ENCODE measurements at regions not wholly inside any gene's neighbourhood (a gene's known extent, or its start where the extent isn't known, plus 50 kb on each side); places are given as distances from the start of the nearest gene placed in this dataset.
"Not testable (repeated sequence)": the region's sequence is repeated elsewhere in the genome, so short reads cannot be mapped to it uniquely, and the experiment has no call there.

GRCh38 chr5:29460971-29461559 lies 1732.4 kb upstream of the CDH6 start:
- no peak for DNase-seq (ENCODE audit: extremely low spot score)
- Histone ChIP-seq H3K36me3 (no peaks in the 10 kb centered on the region), H3K4me1 (no peaks in the 10 kb centered on the region), H3K9me3 (no peaks in the 10 kb centered on the region), H3K4me3 (no peak overlapping the region), H3K27me3 (no peaks in the 10 kb centered on the region), H3K27ac (replicated peaks in 1 of 4) (no peak overlapping the region)
- 79% methylated on average over 4 of the region's 4 CpGs for WGBS
- intact Hi-C loops (cut with DNase I), result no loop called here
- TF ChIP-seq POLR2A (IDR thresholded peaks at IDR 0.05; ENCODE audit: low read depth), result no peak
- TF ChIP-seq POLR2AphosphoS5 (IDR thresholded peaks at IDR 0.05), result no peak
- no peak for TF ChIP-seq CTCF (IDR thresholded peaks at IDR 0.05)
- no peak for TF ChIP-seq EP300 (IDR thresholded peaks at IDR 0.05)

GRCh38 chr5:29451004-29451403 lies 1742.5 kb upstream of the CDH6 start:
- DNase-seq (ENCODE audit: extremely low spot score); H3K27me3 ChIP-seq; H3K36me3 ChIP-seq; H3K27ac ChIP-seq (replicated peaks in 1 of 4); H3K4me1 ChIP-seq; H3K9me3 ChIP-seq; intact Hi-C loops (cut with DNase I); H3K4me3 ChIP-seq: not testable (repeated sequence)
- 88% methylated on average over 1 of the region's 1 CpG for WGBS

DNA sequence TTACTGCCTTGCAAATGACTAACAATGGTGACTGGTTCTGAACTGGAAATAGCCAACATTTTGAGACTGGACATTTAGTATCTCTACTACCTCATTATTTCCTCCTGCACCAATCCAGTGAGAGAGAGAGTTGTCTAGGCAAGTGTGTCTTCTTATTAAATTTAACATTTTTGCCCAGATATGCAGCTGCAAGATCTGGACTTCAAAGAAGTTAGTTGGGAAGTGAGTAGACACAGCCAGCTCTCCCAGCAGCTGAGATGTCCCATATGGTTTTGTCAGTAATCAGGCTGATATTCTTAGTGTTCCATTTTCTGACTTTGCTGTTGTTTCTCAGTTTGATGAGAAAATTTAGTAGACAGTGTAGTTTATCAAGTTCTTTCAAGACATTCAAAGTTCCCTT lies 1778.8 kb upstream of the CDH6 start:
- Histone ChIP-seq H3K36me3 (no peaks in the 10 kb centered on the region), H3K4me3 (no peak overlapping the region), H3K27ac (replicated peaks in 1 of 4) (no peak overlapping the region), H3K4me1 (no peaks in the 10 kb centered on the region), H3K9me3 (no peaks in the 10 kb centered on the region), H3K27me3 (no peaks in the 10 kb centered on the region)
- intact Hi-C loops (cut with DNase I), result no loop called here
- DNase-seq (ENCODE audit: extremely low spot score), result no peak
- TF ChIP-seq CTCF (IDR thresholded peaks at IDR 0.05) (no peak), POLR2A (IDR thresholded peaks at IDR 0.05; ENCODE audit: low read depth) (no peak), POLR2AphosphoS5 (IDR thresholded peaks at IDR 0.05) (no peak), EP300 (IDR thresholded peaks at IDR 0.05) (no peak)

DNA sequence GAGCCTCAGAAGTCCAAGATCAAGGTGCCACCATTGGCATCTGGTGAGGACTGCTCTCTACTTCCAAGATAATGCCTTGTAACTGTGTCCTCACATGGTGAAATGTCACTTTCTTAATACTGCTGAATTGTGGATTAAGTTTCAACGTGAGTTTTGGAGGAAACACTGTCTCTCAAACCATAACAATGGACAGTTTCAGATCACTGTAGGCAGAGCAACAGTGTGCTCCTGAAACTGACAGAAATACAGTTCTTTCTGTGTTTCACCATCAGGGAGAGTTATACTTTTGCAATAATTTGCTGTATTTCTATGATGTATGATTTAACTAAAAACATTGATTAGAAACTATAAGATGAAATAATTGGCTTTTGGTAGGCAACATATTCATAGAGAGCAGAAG lies 1780.5 kb upstream of the CDH6 start:
- H3K27me3 ChIP-seq, result no peaks in the 10 kb centered on the region
- WGBS, result 14% methylated on average over 1 of the region's 1 CpG
- H3K36me3 ChIP-seq, result no peaks in the 10 kb centered on the region
- H3K4me1 ChIP-seq, result no peaks in the 10 kb centered on the region
- TF ChIP-seq POLR2AphosphoS5 (IDR thresholded peaks at IDR 0.05), result no peak
- TF ChIP-seq CTCF (IDR thresholded peaks at IDR 0.05), result no peak
- no peak for TF ChIP-seq EP300 (IDR thresholded peaks at IDR 0.05)
- TF ChIP-seq POLR2A (IDR thresholded peaks at IDR 0.05; ENCODE audit: low read depth), result no peak
- intact Hi-C loops (cut with DNase I), result no loop called here
- no peak overlapping the region for H3K27ac ChIP-seq (replicated peaks in 1 of 4)
- no peak overlapping the region for H3K4me3 ChIP-seq
- H3K9me3 ChIP-seq, result no peaks in the 10 kb centered on the region
- no peak for DNase-seq (ENCODE audit: extremely low spot score)

DNA sequence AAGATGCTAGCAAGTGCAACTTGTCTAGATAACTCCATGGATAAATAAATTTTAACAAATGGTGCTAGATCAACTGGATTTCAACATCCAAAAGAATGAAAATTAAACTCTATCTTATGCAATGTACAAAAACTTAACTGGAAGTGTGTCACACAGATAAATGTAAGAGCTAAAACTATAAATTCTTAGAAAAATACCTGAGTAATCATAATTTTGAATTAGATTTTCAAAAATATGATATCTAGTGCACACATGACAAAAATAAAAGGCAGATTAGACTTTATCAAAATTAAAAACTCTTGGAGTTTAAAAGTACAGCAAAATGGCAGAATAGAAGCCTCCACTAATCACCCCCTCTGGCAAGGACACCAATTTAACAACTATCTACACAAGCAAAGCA lies 1791.2 kb upstream of the CDH6 start:
- Histone ChIP-seq H3K27me3 (no peaks in the 10 kb centered on the region), H3K4me1 (no peaks in the 10 kb centered on the region), H3K36me3 (no peaks in the 10 kb centered on the region), H3K4me3 (no peak overlapping the region), H3K27ac (replicated peaks in 1 of 4) (no peak overlapping the region), H3K9me3 (peaks cover 0 to 20% (median 4%) of the 10 kb centered on the region in 4 donors)
- intact Hi-C loops (cut with DNase I), result no loop called here
- no peak for DNase-seq (ENCODE audit: extremely low spot score)
- no peak for TF ChIP-seq POLR2A (IDR thresholded peaks at IDR 0.05; ENCODE audit: low read depth)
- TF ChIP-seq EP300 (IDR thresholded peaks at IDR 0.05), result no peak
- TF ChIP-seq POLR2AphosphoS5 (IDR thresholded peaks at IDR 0.05), result no peak
- TF ChIP-seq CTCF (IDR thresholded peaks at IDR 0.05), result no peak
